Sigmoid colon (tissue), 6 donors: ENCODE measurements at regions not wholly inside any gene's neighbourhood (a gene's known extent, or its start where the extent isn't known, plus 50 kb on each side); places are given as distances from the start of the nearest gene placed in this dataset.

Experiments used
- DNase-seq: peaks from one replicate; pipeline ENCODE4 v3.0.0-alpha.2; 2019
- H3K27ac ChIP-seq, 4 donors: fragments of 200-600 bp; sonication (generic); one replicate each; pipeline ENCODE4 v1.5.1; 2016 to 2019; ENCODE audit warnings: mild to moderate bottlenecking in 1 of 4
- H3K27me3 ChIP-seq, 3 donors: fragments of 200-600 bp; sonication (generic); one replicate each; pipeline ENCODE4 v1.5.1; 2019; ENCODE audit warnings: mild to moderate bottlenecking in 1 of 3
- H3K36me3 ChIP-seq, 4 donors: fragments of 200-600 bp; sonication (generic); one replicate each; pipeline ENCODE4 v1.5.1; 2016 to 2019
- H3K4me1 ChIP-seq, 4 donors: fragments of 200-600 bp; sonication (generic); one replicate each; pipeline ENCODE4 v1.5.1; 2017 to 2019
- H3K4me3 ChIP-seq, 4 donors: fragments of 200-600 bp; sonication (generic); one replicate each; pipeline ENCODE4 v1.5.1; 2017 to 2019; ENCODE audit warnings: mild to moderate bottlenecking in 2 of 4, moderate library complexity in 1 of 4
- H3K9me3 ChIP-seq, 4 donors: fragments of 200-600 bp in 3 of 4; sonication (generic) in 3 of 4; one replicate each; pipeline versions ENCODE4 v1.5.1 to v1.6.1; 2013 to 2019
- EP300 ChIP-seq, 4 donors: sonication (generic); formaldehyde crosslinking; IDR thresholded peaks; one replicate each; pipeline ENCODE4 v1.6.1; 2017; ENCODE audit warnings: antibody characterized with exemption in 4 of 4
- POLR2A ChIP-seq, 2 donors: fragments of 450-650 bp; IDR thresholded peaks; one replicate each; pipeline ENCODE4 v1.6.1; 2016; ENCODE audit warnings: antibody characterized with exemption in 2 of 2, mild to moderate bottlenecking in 2 of 2, moderate library complexity in 2 of 2
- POLR2AphosphoS5 ChIP-seq, 4 donors: sonication (generic); formaldehyde crosslinking; IDR thresholded peaks; one replicate each; pipeline ENCODE4 v1.6.1; 2017; ENCODE audit warnings: antibody characterized with exemption in 4 of 4
- WGBS, 2 donors: extraction: QIAGEN DNeasy Blood & Tissue Kit; methylation state at CpG; one replicate each; pipeline ENCODE4 v1.1.7; 2013; 5-methylcytosine and 5-hydroxymethylcytosine counted together
- intact Hi-C: fragments of 100-400 bp; cut with DNase I; formaldehyde crosslinking; loops from one replicate; pipeline ENCODE4 v1.15.1; 2023
- TF ChIP-seq, protein P1 (sequence below), 4 experiments: fragments of 450-650 bp in 3 of 4; fragments of 200-600 bp in 1 of 4; IDR thresholded peaks; one replicate each; pipeline ENCODE4 v1.5.1; 2016 to 2019; ENCODE audit warnings: antibody characterized with exemption in 4 of 4, mild to moderate bottlenecking in 3 of 4, moderate library complexity in 2 of 4
- donor health status: healthy with polysubstance abuse.
- donor health status: healthy.

DNA sequence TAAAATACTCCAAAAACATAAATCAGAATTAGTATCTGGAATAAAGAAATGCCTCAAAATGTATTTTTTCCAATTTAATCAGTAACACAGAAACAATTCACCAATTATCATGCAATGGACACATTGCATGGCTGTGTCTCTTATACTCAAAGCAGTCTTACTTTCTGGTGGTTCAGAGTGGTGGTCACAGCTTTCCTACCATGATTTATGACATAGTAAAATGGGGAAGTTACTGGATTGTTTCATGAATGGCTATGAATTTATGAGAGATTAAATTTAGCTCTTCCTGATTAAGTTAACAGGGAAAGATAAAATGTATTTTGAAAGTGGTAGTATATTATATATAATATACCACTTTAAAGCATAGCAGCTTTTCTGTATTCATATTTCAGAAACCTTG lies 331.5 kb upstream of the MAP3K7 start:
- H3K27ac ChIP-seq, result no peak overlapping the region
- H3K36me3 ChIP-seq, result no peaks in the 10 kb centered on the region
- H3K27me3 ChIP-seq, result no peaks in the 10 kb centered on the region
- no peak overlapping the region for H3K4me3 ChIP-seq
- no peaks in the 10 kb centered on the region for H3K4me1 ChIP-seq
- no peaks in the 10 kb centered on the region for H3K9me3 ChIP-seq
- TF ChIP-seq EP300 (IDR thresholded peaks at IDR 0.05) (no peak), POLR2AphosphoS5 (IDR thresholded peaks at IDR 0.05) (no peak), POLR2A (IDR thresholded peaks at IDR 0.05) (no peak)
- TF ChIP-seq, protein P1, sequence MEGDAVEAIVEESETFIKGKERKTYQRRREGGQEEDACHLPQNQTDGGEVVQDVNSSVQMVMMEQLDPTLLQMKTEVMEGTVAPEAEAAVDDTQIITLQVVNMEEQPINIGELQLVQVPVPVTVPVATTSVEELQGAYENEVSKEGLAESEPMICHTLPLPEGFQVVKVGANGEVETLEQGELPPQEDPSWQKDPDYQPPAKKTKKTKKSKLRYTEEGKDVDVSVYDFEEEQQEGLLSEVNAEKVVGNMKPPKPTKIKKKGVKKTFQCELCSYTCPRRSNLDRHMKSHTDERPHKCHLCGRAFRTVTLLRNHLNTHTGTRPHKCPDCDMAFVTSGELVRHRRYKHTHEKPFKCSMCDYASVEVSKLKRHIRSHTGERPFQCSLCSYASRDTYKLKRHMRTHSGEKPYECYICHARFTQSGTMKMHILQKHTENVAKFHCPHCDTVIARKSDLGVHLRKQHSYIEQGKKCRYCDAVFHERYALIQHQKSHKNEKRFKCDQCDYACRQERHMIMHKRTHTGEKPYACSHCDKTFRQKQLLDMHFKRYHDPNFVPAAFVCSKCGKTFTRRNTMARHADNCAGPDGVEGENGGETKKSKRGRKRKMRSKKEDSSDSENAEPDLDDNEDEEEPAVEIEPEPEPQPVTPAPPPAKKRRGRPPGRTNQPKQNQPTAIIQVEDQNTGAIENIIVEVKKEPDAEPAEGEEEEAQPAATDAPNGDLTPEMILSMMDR (IDR thresholded peaks at IDR 0.05), result no peak
- intact Hi-C loops, result no loop called here
- DNase-seq, result no peak

DNA sequence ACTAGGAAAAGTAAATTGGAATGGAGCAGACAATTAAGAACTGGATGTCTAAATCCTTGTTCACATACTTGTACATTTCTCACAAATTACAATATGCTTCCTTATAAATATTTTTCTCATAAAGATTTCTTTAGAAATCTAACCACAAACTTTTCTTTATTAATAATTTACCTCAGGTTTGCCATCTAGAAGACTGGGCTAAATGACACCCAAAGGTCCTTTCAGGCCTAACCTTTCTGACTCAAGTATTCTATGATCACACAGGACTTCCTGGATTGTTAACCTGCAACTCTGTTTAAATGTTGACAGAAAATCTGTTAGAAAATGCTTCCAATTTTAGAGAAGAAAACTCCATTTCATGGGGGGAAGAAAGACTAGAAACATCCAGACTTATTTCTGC lies 330.5 kb upstream of the MAP3K7 start:
- intact Hi-C loops, result no loop called here

DNA sequence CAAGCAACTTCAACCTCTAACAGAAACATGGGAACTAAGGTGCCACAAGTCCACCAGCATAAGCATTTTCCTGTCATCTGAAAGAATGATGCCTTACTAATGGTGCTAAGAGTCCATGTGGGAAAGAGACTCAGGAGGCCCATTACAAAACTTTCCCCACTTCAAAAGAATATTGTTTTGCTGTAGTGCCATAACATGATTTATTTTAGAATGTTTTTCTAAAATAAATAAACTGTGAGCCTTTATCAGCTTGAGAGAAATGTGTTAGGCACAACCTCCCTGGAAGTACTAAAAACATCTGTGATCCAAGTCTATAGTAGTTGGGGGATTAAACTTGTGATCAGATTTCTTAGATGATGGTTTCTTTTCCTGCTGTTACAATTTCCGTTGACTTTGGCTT lies 330.1 kb upstream of the MAP3K7 start:
- no peaks in the 10 kb centered on the region for H3K4me1 ChIP-seq
- TF ChIP-seq EP300 (IDR thresholded peaks at IDR 0.05) (no peak), POLR2AphosphoS5 (IDR thresholded peaks at IDR 0.05) (no peak), POLR2A (IDR thresholded peaks at IDR 0.05) (no peak)
- TF ChIP-seq, protein P1 (IDR thresholded peaks at IDR 0.05), result no peak
- H3K27ac ChIP-seq, result no peak overlapping the region
- no peaks in the 10 kb centered on the region for H3K27me3 ChIP-seq
- H3K9me3 ChIP-seq, result no peaks in the 10 kb centered on the region
- H3K4me3 ChIP-seq, result no peak overlapping the region
- intact Hi-C loops, result no loop called here
- DNase-seq, result no peak
- H3K36me3 ChIP-seq, result no peaks in the 10 kb centered on the region
- WGBS, 2 donors, result 59 to 71% methylated on average over 1 of the region's 1 CpG

More for the DNA sequence above, 330.5 kb upstream of the MAP3K7 start:
- TF ChIP-seq EP300 (IDR thresholded peaks at IDR 0.05) (no peak), POLR2A (IDR thresholded peaks at IDR 0.05) (no peak), POLR2AphosphoS5 (IDR thresholded peaks at IDR 0.05) (no peak)
- TF ChIP-seq, protein P1 (IDR thresholded peaks at IDR 0.05), result no peak
- DNase-seq, result no peak
- Histone ChIP-seq H3K27me3 (no peaks in the 10 kb centered on the region), H3K4me3 (no peak overlapping the region), H3K4me1 (no peaks in the 10 kb centered on the region), H3K36me3 (no peaks in the 10 kb centered on the region), H3K27ac (no peak overlapping the region), H3K9me3 (no peaks in the 10 kb centered on the region)

DNA sequence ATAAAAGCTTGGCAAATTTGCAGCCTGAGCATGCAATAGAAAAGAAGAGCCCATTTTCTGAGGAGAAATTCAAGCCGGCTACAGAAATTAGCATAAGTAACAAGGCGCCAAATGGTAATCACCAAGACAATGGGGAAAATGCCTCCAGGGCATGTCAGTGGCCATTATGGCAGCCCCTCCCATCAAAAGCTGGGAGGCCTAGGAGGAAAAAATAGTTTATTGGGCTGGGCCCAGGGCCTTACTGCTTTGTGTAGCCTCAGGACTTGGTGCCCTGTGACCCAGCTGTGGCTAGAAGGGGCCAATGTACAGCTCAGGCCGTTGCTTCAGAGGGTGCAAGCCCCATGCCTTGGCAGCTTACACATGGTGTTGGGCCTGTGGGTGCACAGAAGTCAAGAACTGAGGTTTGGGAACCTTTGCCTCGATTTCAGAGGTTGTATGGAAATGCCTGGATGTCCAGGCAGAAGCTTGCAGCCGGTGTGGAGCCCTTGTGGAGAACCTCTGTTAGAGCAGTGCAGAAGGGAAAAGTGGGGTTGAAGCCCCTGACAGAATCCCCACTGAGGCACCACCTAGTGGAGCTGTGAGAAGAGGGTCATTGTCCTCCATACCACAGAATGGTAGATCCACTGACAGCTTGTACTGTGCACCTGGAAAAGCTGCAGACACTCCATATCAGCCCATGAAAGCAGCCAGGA lies 328.5 kb upstream of the MAP3K7 start:
- Histone ChIP-seq H3K4me1 (no peaks in the 10 kb centered on the region), H3K36me3 (no peaks in the 10 kb centered on the region), H3K27me3 (no peaks in the 10 kb centered on the region), H3K9me3 (no peaks in the 10 kb centered on the region), H3K4me3 (no peak overlapping the region), H3K27ac (no peak overlapping the region)
- WGBS, 2 donors, result 55 to 84% methylated on average over 5 of the region's 5 CpGs
- intact Hi-C loops, result no loop called here
- TF ChIP-seq, protein P1 (IDR thresholded peaks at IDR 0.05), result no peak
- TF ChIP-seq POLR2A (IDR thresholded peaks at IDR 0.05) (no peak), POLR2AphosphoS5 (IDR thresholded peaks at IDR 0.05) (no peak), EP300 (IDR thresholded peaks at IDR 0.05) (no peak)
- no peak for DNase-seq

DNA sequence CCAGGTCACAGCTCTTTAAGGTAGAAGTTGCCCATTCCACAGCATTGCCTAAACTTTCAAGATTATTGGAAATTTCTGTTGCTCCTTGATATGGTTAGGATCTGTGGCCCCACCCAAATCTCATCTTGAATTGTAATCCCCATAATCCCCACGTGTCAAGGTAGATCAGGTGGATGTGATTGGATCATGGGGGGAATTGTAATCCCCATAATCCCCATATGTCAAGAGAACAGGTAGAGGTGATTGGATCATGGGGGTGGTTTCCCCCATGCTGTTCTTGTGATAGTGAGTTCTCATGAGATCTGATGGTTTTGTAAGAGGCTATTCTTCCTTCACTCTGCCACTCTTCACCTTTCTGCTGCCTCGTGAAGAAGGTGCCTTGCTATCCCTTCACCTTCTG lies 327.4 kb upstream of the MAP3K7 start:
- Histone ChIP-seq H3K27ac (no peak overlapping the region), H3K27me3 (no peaks in the 10 kb centered on the region), H3K4me3 (no peak overlapping the region), H3K36me3 (no peaks in the 10 kb centered on the region), H3K4me1 (no peaks in the 10 kb centered on the region), H3K9me3 (no peaks in the 10 kb centered on the region)
- WGBS, 2 donors, result 52 to 75% methylated on average over 2 of the region's 2 CpGs
- intact Hi-C loops, result no loop called here
- no peak for DNase-seq
- no peak for TF ChIP-seq POLR2A (IDR thresholded peaks at IDR 0.05)
- TF ChIP-seq, protein P1 (IDR thresholded peaks at IDR 0.05), result no peak
- TF ChIP-seq POLR2AphosphoS5 (IDR thresholded peaks at IDR 0.05), result no peak
- no peak for TF ChIP-seq EP300 (IDR thresholded peaks at IDR 0.05)
